Stimulated activated CD8-positive, alpha-beta memory T cell treated with anti-CD3 and anti-CD28 coated beads, Interleukin-12 subunit alpha, Interleukin-12 subunit beta, amount 100 ng/mL, for 4 hours (primary cell): ENCODE measurements at regions not wholly inside any gene's neighbourhood (a gene's known extent, or its start where the extent isn't known, plus 50 kb on each side); places are given as distances from the start of the nearest gene placed in this dataset.

Experiments
- DNase-seq: peaks from one replicate; pipeline ENCODE4 v3.0.0-alpha.2; 2020; ENCODE audit warnings: low read depth

- no peak for DNase-seq
Measured at GRCh38 chr13:73800011-73800410, 334.2 kb downstream of the KLF12 start.

DNA sequence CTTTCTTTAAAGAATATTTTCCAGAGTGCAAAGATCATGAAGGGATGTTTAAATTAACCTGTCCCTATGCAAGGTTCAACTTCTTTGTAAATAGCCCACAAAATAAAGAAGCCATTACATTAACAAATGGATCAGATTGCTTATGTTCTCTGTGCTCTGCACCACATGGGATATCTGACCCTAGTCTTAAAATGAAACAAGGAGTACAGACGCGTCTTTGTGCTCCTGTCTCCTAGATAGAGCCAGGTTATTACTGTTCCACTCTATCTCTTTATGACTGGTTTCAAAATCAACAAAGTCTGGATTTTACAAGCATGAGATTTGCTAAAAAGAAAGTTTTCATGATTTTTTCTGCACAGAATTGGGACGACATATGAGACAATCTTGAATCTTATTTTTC lies 339.4 kb downstream of the KLF12 start:
- DNase-seq: no peak

DNA sequence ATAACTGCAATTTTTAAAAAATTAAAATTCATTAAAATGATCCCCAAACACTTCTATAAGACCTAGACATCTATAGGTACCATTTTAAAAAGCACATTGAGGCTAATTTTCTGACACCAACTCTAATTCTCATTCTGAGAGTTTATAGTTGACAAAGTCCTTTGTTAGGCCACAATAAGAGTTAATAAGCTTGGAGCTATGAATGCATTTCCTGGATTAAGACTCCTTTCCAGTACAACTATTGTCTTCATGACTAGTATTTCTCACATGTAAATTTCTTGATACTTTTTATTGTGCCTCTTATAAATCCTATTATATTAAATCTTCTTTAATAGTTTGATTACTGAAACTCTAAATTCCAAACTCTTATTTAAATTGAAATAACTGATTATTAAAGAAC lies 340.8 kb downstream of the KLF12 start:
- DNase-seq: no peak

DNA sequence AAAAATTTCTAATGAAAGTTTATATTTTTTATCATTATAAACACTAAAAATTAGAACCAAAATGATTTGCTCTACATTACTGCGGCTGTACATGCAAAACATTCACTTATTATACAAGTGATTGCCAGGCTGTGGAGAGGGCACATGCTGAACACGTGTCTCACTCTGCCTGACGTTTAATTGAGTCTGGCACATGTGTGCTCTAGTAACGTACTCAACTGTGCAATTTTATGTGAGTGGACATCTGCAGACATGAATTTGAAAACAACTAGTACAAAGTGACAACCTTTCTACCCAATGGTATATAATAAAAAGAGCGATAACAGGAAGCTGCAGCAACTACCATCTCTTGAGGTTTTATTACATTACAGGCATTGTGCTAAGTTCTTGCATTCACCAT lies 341.4 kb downstream of the KLF12 start:
- no peak for DNase-seq

GRCh38 chr13:73782450-73783449 lies 351.5 kb downstream of the KLF12 start:
- DNase-seq: no peak

DNA sequence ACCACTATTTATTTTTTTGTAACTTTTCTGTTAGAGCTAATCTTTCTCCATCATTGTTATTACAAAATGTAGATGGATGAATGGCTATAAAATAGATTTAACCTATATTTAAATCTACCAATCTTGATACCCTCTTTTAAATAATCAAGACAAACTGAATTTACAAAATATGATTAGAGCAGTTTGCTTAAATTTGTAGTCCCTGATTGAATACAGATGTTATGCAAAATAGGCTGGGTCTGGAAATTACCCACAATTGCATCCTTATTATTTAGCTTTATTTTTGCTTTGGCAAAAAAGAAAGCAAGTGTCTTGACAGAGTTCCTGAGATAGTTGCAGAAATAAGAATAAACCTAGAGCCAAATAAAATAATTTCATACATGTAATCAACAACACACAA lies 352.8 kb downstream of the KLF12 start:
- DNase-seq: no peak

GRCh38 chr13:73779881-73780280 lies 354.3 kb downstream of the KLF12 start:
- no peak for DNase-seq

DNA sequence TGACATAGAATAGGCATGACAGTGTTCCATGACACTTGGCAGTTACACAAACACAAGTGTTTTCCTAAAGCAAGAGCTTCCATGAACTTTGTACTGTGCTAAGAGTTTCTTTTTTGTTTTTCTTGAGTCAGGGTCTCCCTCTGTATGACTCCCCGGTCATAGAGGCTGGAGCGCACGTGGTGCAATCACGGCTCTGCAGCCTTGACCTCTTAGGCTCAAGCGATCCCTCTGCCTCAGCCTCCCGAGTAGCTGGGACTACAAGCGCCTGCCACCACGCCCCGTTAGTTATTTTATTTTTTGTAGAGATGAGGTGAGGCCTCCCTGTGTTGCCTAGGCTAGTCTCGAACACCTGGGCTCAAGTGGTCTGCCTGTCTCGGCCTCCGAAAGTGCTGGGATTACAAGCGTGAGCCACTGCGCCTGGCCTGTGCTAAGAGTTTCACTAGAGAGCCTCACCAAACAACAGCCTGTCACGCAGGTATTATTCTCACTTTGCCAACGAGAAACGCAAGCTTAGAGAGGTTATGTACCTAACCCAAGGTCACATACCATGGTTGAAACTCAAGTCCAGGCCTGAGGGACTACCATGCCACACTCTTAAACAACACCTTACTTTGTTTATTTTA lies 355.9 kb downstream of the KLF12 start:
- no peak for DNase-seq

DNA sequence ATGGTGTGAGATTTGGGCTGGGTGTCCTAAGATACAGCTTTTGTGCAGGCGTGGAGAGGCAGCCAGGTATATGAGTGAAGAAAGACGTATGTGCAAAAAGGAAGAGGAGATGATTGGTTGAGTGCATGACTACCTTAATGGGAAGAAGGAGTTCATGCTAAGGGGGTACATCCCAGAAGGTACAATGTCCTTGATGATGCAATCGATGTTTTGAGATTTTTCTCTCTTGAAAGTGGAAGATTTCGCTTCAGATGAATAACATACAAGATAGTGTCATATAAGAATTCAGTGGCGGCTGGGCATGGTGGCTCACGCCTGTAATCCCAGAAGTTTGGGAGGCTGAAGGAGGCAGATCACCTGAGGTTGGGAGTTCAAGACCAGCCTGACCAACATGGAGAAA lies 357.1 kb downstream of the KLF12 start:
- no peak for DNase-seq

GRCh38 chr13:73776151-73776785 lies 357.9 kb downstream of the KLF12 start:
- DNase-seq: no peak

DNA sequence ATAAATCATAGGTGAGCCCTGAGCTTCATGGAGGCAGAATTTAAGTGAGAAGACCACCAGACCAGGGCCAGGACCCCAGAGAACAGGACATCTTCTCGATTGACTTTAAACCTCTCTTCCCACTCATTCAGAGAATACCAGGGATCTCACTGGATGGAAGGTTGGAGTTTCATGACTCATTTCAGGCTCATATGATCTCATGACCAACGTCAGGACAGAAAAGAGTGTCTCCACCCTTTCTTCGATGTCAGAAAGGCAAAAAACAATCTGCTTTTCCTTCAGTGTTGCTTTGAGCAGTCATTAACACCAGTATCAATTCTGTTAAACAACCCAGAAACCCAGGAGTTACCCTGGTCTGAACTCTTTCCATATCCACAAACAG lies 361.0 kb downstream of the KLF12 start:
- no peak for DNase-seq

DNA sequence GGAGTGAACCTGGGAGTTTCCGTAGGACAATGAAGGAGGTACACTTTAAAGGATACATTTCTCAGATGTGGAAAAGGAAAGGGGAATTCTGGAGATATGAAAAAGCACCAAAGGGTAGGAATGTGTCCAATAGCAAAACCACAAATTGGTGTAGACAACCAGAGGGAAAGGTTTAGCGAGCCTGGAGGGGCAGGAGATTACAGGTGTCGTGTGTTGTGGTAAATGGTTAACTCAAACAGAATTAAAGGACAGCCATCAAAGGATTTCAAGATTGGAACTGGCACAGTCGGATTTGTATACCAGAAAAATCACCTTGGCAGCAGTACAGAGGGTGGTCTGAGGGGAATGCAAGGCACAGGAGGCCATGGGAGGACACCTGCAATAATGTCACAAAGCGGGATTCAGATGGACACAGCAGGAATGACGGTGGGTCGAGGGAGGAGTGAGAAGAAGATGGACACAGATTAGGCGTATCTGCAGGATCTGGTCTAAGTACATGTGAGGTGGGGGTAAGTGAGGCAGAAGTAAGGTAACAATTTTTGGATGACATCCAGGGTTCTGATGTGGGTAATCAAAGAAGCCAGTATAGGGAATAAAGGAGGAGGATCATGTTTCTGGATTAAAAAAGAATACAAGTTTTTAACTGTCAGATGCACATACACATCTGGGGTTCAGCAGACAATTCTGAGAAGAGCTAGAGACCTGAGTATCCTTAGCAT lies 361.6 kb downstream of the KLF12 start:
- DNase-seq: no peak

GRCh38 chr13:73767747-73768315 lies 366.4 kb downstream of the KLF12 start:
- DNase-seq: no peak

DNA sequence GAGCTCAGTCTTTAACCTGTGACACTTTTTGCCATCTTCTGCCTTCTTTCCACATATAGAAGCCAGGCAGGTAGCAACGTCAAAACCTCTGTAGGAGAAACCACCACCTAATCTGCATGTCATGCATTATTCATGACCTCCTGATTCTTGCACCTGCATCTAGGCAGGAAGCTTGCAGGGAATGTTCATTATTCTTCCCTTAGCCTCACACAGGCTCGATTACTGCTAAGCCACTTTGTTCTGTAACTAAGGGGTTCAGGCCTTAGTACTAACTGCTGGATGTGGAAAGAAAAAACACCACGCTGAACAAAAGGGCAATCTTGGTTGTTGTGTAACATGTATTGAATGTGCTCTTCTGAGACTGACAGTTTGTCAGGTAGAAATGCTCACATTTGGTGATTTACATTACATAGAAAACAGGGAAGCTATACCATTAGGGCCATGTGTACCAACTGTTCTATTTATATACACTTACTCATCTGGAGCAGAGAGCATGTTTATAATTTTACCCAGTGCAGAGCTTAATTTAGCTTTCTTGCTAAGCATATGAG lies 366.9 kb downstream of the KLF12 start:
- DNase-seq: no peak

GRCh38 chr13:73765651-73766384 lies 368.4 kb downstream of the KLF12 start:
- DNase-seq: peak; percentile 28

GRCh38 chr13:73759434-73759833 lies 374.8 kb downstream of the KLF12 start:
- no peak for DNase-seq

DNA sequence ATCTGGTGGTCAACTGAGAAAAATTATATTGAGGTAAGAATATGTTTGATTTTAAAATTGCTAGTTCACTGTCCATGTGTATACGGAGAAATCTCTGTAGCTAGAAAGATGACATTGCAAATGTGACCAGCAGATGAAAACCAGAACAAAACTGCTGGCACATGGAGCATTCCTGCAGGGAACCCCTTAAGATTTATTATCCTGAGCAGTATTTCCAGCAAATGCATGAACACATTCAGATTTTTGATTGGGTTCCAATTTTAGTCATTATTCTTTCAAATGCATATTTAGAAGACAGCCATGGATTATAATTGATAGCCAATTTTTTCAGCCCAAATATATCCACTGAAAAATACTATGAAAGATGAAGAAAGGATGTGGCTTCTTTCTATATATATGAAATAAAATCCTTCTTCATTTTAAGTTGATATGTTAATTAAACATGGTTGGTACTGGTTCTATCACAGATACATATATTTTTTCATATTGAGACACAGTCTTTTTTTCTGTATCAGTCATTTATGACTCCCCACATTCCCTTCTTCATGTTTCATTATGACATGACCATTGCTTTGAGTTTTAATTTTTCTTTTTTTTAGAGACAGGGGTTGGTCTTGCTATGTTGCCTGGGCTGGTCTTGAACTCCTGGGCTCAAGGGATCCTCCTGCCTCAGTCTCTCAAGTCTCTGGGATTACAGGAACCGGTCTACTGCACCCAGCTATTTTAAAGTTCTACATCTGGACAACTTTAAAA lies 376.5 kb downstream of the KLF12 start:
- no peak for DNase-seq

DNA sequence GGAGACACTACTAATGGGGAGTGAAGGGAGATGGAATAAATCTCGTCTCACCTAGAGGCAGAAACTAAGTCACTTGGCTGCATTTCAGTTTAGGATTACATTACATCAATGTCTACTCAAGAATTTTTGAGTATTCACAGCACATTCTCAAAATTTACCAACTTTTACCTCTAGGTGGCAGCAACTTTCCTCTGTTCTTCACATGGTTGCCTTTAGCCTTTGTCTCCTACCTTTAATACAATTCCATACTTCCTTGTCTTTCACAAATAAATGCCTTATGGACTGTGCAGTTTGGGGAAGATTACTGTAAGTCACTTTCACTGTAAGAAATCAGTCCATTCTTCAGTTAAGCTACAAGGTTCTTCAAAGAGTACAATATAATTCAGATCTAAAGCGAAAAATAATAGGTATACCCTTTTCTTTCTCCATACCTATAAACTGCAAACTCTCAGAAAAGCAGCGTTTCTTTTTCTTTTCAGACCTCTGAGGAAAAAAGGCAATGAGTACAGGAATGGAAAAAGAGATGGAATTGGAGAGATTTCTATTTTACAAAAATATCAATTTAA lies 379.4 kb downstream of the KLF12 start:
- DNase-seq: no peak

- DNase-seq: no peak
Measured at GRCh38 chr13:73754241-73754640, 380.0 kb downstream of the KLF12 start.

DNA sequence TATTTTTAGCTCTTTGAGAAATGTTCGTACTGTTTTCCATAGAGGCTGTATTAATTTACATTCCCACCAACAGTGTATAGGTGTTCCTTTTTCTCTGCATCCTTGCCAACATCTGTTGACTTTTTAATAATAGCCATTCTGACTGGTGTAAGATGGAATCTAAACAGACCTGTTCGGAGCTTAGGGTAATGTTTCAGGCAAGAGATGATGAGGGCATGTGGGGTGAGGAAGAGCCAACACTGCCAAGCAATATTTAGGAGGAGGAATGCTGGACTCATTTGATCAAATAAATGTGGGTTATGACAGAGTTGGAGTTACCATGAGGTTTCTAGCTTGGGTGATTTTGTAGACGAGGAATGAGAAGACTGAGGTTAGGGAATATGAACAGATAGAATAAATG lies 382.9 kb downstream of the KLF12 start:
- DNase-seq: no peak
